DOHH2 (cell line): ENCODE measurements at regions not wholly inside any gene's neighbourhood (a gene's known extent, or its start where the extent isn't known, plus 50 kb on each side); places are given as distances from the start of the nearest gene placed in this dataset.

Experiments
- H3F3A ChIP-seq: fragments of 200-600 bp; sonication (generic), shearing (Covaris generic); 2 replicates; pipeline ENCODE4 v1.6.0; 2016; ENCODE audit warnings: antibody characterized with exemption, mild to moderate bottlenecking; ENCODE audit not compliant: control insufficient read depth, insufficient read depth
- H3K27ac ChIP-seq: fragments of 200-600 bp; sonication (generic); 2 replicates; pipeline ENCODE4 v1.5.1; 2014; ENCODE audit warnings: low read depth, mild to moderate bottlenecking, low read length, moderate library complexity
- H3K27me3 ChIP-seq: fragments of 200-600 bp; sonication (generic); 2 replicates; pipeline ENCODE4 v1.6.1; 2014; ENCODE audit warnings: mild to moderate bottlenecking, low read length, mixed read lengths; ENCODE audit not compliant: control insufficient read depth
- H3K36me3 ChIP-seq: fragments of 200-600 bp; sonication (generic); 2 replicates; pipeline ENCODE4 v1.6.1; 2014; ENCODE audit warnings: mild to moderate bottlenecking, low read length, moderate library complexity, mixed read lengths; ENCODE audit not compliant: control insufficient read depth
- H3K4me1 ChIP-seq: fragments of 200-600 bp; sonication (generic); 2 replicates; pipeline ENCODE4 v1.6.1; 2014; ENCODE audit warnings: mild to moderate bottlenecking, low read length, mixed read lengths; ENCODE audit not compliant: control insufficient read depth
- H3K4me2 ChIP-seq: fragments of 200-600 bp; sonication (generic); 2 replicates; pipeline ENCODE4 v1.6.0; 2014; ENCODE audit warnings: mild to moderate bottlenecking, low read length, moderate library complexity
- H3K4me3 ChIP-seq: fragments of 200-600 bp; sonication (generic); 2 replicates; pipeline ENCODE4 v1.5.1; 2014; ENCODE audit warnings: mild to moderate bottlenecking, low read length, mixed read lengths
- H3K79me2 ChIP-seq: fragments of 200-600 bp; sonication (generic); 2 replicates; pipeline ENCODE4 v1.6.1; 2014; ENCODE audit warnings: mild to moderate bottlenecking, low read length, mixed read lengths; ENCODE audit not compliant: control insufficient read depth
- H3K9me2 ChIP-seq: fragments of 200-600 bp; sonication (generic); replicated peaks from 2 replicates; pipeline ENCODE4 v1.6.1; 2014; ENCODE audit warnings: mild to moderate bottlenecking, low read length, mixed read lengths; ENCODE audit not compliant: control insufficient read depth
- H3K9me3 ChIP-seq: fragments of 200-600 bp; sonication (generic); 2 replicates; pipeline ENCODE4 v1.6.1; 2014; ENCODE audit warnings: antibody characterized with exemption, low read length, mixed read lengths; ENCODE audit not compliant: control insufficient read depth, insufficient read depth
- H4K20me1 ChIP-seq: fragments of 200-600 bp; sonication (generic); 2 replicates; pipeline ENCODE4 v1.6.0; 2014; ENCODE audit warnings: low read depth, mild to moderate bottlenecking, antibody characterized with exemption, low read length, moderate library complexity; ENCODE audit not compliant: control insufficient read depth, insufficient read depth
- CTCF ChIP-seq: fragments of 200-600 bp; sonication (generic); IDR thresholded peaks from one replicate; pipeline ENCODE4 v1.5.1; 2014; ENCODE audit warnings: antibody characterized with exemption, mild to moderate bottlenecking, low read depth, low read length; ENCODE audit not compliant: poor library complexity, severe bottlenecking
- EZH2phosphoT487 ChIP-seq: fragments of 200-600 bp; sonication (generic); IDR thresholded peaks from 2 replicates; pipeline ENCODE4 v1.6.1; 2017; ENCODE audit warnings: borderline replicate concordance, mild to moderate bottlenecking, antibody characterized with exemption, low read length, moderate library complexity, mixed read lengths

- H3F3A ChIP-seq = no peaks in the 10 kb centered on the region
- no peak overlapping the region for H3K4me2 ChIP-seq
- H3K9me2 ChIP-seq = no peaks in the 10 kb centered on the region
- H3K9me3 ChIP-seq = no peaks in the 10 kb centered on the region
- TF ChIP-seq EZH2phosphoT487 = no peak
- TF ChIP-seq CTCF = no peak
- H3K27ac ChIP-seq = no peak overlapping the region
- no peaks in the 10 kb centered on the region for H3K36me3 ChIP-seq
- H3K79me2 ChIP-seq = no peaks in the 10 kb centered on the region
- no peaks in the 10 kb centered on the region for H3K27me3 ChIP-seq
- H3K4me1 ChIP-seq = no peaks in the 10 kb centered on the region
- no peak overlapping the region for H3K4me3 ChIP-seq
- H4K20me1 ChIP-seq = no peaks in the 10 kb centered on the region
These were observed 109.0 kb upstream of the FAM20A start for GRCh38 chr17:68710035-68710780.

- H3K9me3 ChIP-seq = no peaks in the 10 kb centered on the region
- no peak for TF ChIP-seq EZH2phosphoT487
- TF ChIP-seq CTCF = no peak
- H3K27ac ChIP-seq = no peak overlapping the region
- no peaks in the 10 kb centered on the region for H3K27me3 ChIP-seq
- no peak overlapping the region for H3K4me3 ChIP-seq
- no peaks in the 10 kb centered on the region for H3F3A ChIP-seq
- H3K4me2 ChIP-seq = no peak overlapping the region
- H3K79me2 ChIP-seq = no peaks in the 10 kb centered on the region
- no peaks in the 10 kb centered on the region for H4K20me1 ChIP-seq
- no peaks in the 10 kb centered on the region for H3K9me2 ChIP-seq
- no peaks in the 10 kb centered on the region for H3K4me1 ChIP-seq
- H3K36me3 ChIP-seq = no peaks in the 10 kb centered on the region
These were observed 108.3 kb upstream of the FAM20A start for GRCh38 chr17:68709461-68709860.

GRCh38 chr17:68707031-68707430, 105.9 kb upstream of the FAM20A start:
- TF ChIP-seq EZH2phosphoT487 (no peak), CTCF (no peak)
- Histone ChIP-seq H3K36me3 (no peaks in the 10 kb centered on the region), H3K4me3 (no peak overlapping the region), H3K9me2 (no peaks in the 10 kb centered on the region), H3K27me3 (no peaks in the 10 kb centered on the region), H3F3A (no peaks in the 10 kb centered on the region), H4K20me1 (no peaks in the 10 kb centered on the region), H3K27ac (no peak overlapping the region), H3K9me3 (no peaks in the 10 kb centered on the region), H3K79me2 (no peaks in the 10 kb centered on the region), H3K4me2 (no peak overlapping the region), H3K4me1 (no peaks in the 10 kb centered on the region)
